Keratinocyte (primary cell): ENCODE measurements at regions not wholly inside any gene's neighbourhood (a gene's known extent, or its start where the extent isn't known, plus 50 kb on each side); places are given as distances from the start of the nearest gene placed in this dataset.
A peak's percentile ranks its signal among the peaks of the same experiment; 100 is the strongest.

ENCODE experiments used
- DNase-seq: peaks from one replicate; pipeline ENCODE4 v3.0.0-alpha.2; 2011; ENCODE audit warnings: low read depth, missing footprints, low spot score
- FAIRE-seq: peaks from 2 replicates; lab custom pipeline; 2011; peaks lifted over from hg19 to GRCh38; lab: Jason Lieb, UNC
- H2AFZ ChIP-seq: 2 replicates; pipeline ENCODE4 v1.6.0; 2012; ENCODE audit warnings: low read length, control low read depth, inconsistent platforms; ENCODE audit not compliant: control insufficient read depth
- H3K27ac ChIP-seq: 2 replicates; pipeline ENCODE4 v1.5.1; 2011; ENCODE audit warnings: low read length; ENCODE audit not compliant: control insufficient read depth, insufficient read depth
- H3K27me3 ChIP-seq: 3 replicates; pipeline ENCODE4 v1.6.0; 2011; ENCODE audit warnings: low read length; ENCODE audit not compliant: control insufficient read depth, insufficient read depth; ENCODE audit errors: extremely low read depth
- H3K36me3 ChIP-seq, 2 experiments: 2 replicates in 1 of 2; 3 replicates in 1 of 2; pipeline ENCODE4 v1.5.1; 2011; ENCODE audit warnings: low read length in 2 of 2, mild to moderate bottlenecking in 1 of 2; ENCODE audit not compliant: control insufficient read depth in 2 of 2, insufficient read depth in 2 of 2; ENCODE audit errors: extremely low read depth in 1 of 2
- H3K4me1 ChIP-seq: 3 replicates; pipeline ENCODE4 v1.5.1; 2011; ENCODE audit warnings: low read length; ENCODE audit not compliant: control insufficient read depth, insufficient read depth; ENCODE audit errors: extremely low read depth
- H3K4me2 ChIP-seq: 3 replicates; pipeline ENCODE4 v1.6.0; 2011; ENCODE audit warnings: low read depth, low read length; ENCODE audit not compliant: control insufficient read depth, insufficient read depth; ENCODE audit errors: extremely low read depth
- H3K4me3 ChIP-seq, 3 experiments: fragments of 200-600 bp in 1 of 3; sonication (generic) in 1 of 3; 2 replicates in 2 of 3; 3 replicates in 1 of 3; pipeline ENCODE4 v1.5.1; 2011 to 2016; ENCODE audit warnings: low read length in 3 of 3, mild to moderate bottlenecking in 3 of 3, control low read depth in 2 of 3, inconsistent platforms in 1 of 3, low read depth in 1 of 3, mixed read lengths in 1 of 3, mixed run types in 1 of 3, moderate library complexity in 1 of 3; ENCODE audit not compliant: control insufficient read depth in 2 of 3, insufficient read depth in 2 of 3; ENCODE audit errors: extremely low read depth in 1 of 3
- H3K79me2 ChIP-seq: 2 replicates; pipeline ENCODE4 v1.6.0; 2012; ENCODE audit warnings: low read length; ENCODE audit not compliant: control insufficient read depth, insufficient read depth
- H3K9ac ChIP-seq: 3 replicates; pipeline ENCODE4 v1.6.0; 2011; ENCODE audit warnings: low read length; ENCODE audit not compliant: control insufficient read depth, insufficient read depth; ENCODE audit errors: extremely low read depth
- H3K9me1 ChIP-seq: 3 replicates; pipeline ENCODE4 v1.6.0; 2011; ENCODE audit warnings: low read length; ENCODE audit not compliant: control insufficient read depth, insufficient read depth; ENCODE audit errors: extremely low read depth
- H3K9me3 ChIP-seq: 2 replicates; pipeline ENCODE4 v1.5.1; 2012; ENCODE audit warnings: low read depth, low read length; ENCODE audit not compliant: control insufficient read depth
- H4K20me1 ChIP-seq: 3 replicates; pipeline ENCODE4 v1.6.0; 2011; ENCODE audit warnings: low read length; ENCODE audit not compliant: control insufficient read depth, insufficient read depth; ENCODE audit errors: extremely low read depth
- CTCF ChIP-seq, 3 experiments: IDR thresholded peaks in 1 of 3; conservative IDR thresholded peaks in 1 of 3; optimal IDR thresholded peaks in 1 of 3; 2 replicates in 2 of 3; 3 replicates in 1 of 3; pipeline versions ENCODE3 to v1.5.1; 2011; ENCODE audit warnings: low read length in 3 of 3, mild to moderate bottlenecking in 3 of 3, moderate library complexity in 2 of 3, control low read depth in 1 of 3, inconsistent platforms in 1 of 3; ENCODE audit not compliant: insufficient read depth in 2 of 3; ENCODE audit errors: extremely low read depth in 1 of 3
- EZH2 ChIP-seq: IDR thresholded peaks from one replicate; pipeline ENCODE4 v1.6.1; 2012; ENCODE audit warnings: inconsistent platforms, mild to moderate bottlenecking, low read length, moderate library complexity
- dilution Hi-C: fragments of 300-500 bp; cut with MboI; formaldehyde crosslinking; loops from one replicate; pipeline ENCODE4 v1.7.0; 2020; ENCODE audit warnings: low sequenced_read_pairs; ENCODE audit not compliant: extremely low pct_ligation_motif_present

GRCh38 chr1:201713086-201713810, 115.7 kb upstream of the IPO9 start:
- peak overlapping the region; percentile 49 for H3K4me2 ChIP-seq
- DNase-seq (peak; percentile 75), FAIRE-seq (peak; percentile 72)
- H3K4me3 ChIP-seq: no peak overlapping the region
- no peaks in the 10 kb centered on the region for H3K9me3 ChIP-seq
- no peak overlapping the region for H2AFZ ChIP-seq
- no peak for TF ChIP-seq EZH2
- TF ChIP-seq CTCF (optimal IDR thresholded peaks at IDR 0.05 in 1 of 3, IDR thresholded peaks at IDR 0.05 in 1 of 3, conservative IDR thresholded peaks at IDR 0.05 in 1 of 3; ENCODE audit: extremely low read depth in 1 of 3, insufficient read depth in 2 of 3, low read length in 3 of 3): no peak
- H4K20me1 ChIP-seq: no peaks in the 10 kb centered on the region
- peaks cover 2% of the 10 kb centered on the region for H3K9me1 ChIP-seq
- no peaks in the 10 kb centered on the region for H3K36me3 ChIP-seq
- H3K27ac ChIP-seq: peak overlapping the region; percentile 94
- peak overlapping the region; percentile 62 for H3K9ac ChIP-seq
- no peaks in the 10 kb centered on the region for H3K79me2 ChIP-seq
- no peaks in the 10 kb centered on the region for H3K27me3 ChIP-seq
- dilution Hi-C loops: no loop called here
- H3K4me1 ChIP-seq: peaks cover 66% of the 10 kb centered on the region

- Histone ChIP-seq H2AFZ (peak overlapping the region; percentile 42), H3K79me2 (no peaks in the 10 kb centered on the region), H3K4me2 (peak overlapping the region; percentile 84), H3K9me3 (no peaks in the 10 kb centered on the region), H4K20me1 (no peaks in the 10 kb centered on the region), H3K27ac (peak overlapping the region; percentile 94), H3K27me3 (no peaks in the 10 kb centered on the region), H3K9me1 (peaks cover 2% of the 10 kb centered on the region), H3K36me3 (no peaks in the 10 kb centered on the region), H3K4me3 (peak overlapping the region in 2 of 3 experiments; percentile 19 to 39), H3K4me1 (peaks cover 65% of the 10 kb centered on the region), H3K9ac (peak overlapping the region; percentile 68)
- FAIRE-seq (peak; percentile 99), DNase-seq (peak; percentile 97)
- TF ChIP-seq EZH2 (no peak), CTCF (optimal IDR thresholded peaks at IDR 0.05 in 1 of 3, IDR thresholded peaks at IDR 0.05 in 1 of 3, conservative IDR thresholded peaks at IDR 0.05 in 1 of 3; ENCODE audit: extremely low read depth in 1 of 3, insufficient read depth in 2 of 3, low read length in 3 of 3) (no peak)
- dilution Hi-C loops: no loop called here
Measured at GRCh38 chr1:201714542-201715329, 114.2 kb upstream of the IPO9 start.
